Central memory CD4-positive, alpha-beta T cell (primary cell): ENCODE measurements at regions not wholly inside any gene's neighbourhood (a gene's known extent, or its start where the extent isn't known, plus 50 kb on each side); places are given as distances from the start of the nearest gene placed in this dataset.

ENCODE experiments used
- DNase-seq: peaks from one replicate; pipeline ENCODE4 v3.0.0; 2022

- no peak for DNase-seq
Observed at GRCh38 chr15:70361106-70361505, 263.4 kb upstream of the TLE3 start.

- DNase-seq: no peak
Observed at GRCh38 chr15:70358871-70359647, 261.3 kb upstream of the TLE3 start.

- no peak for DNase-seq
Observed at GRCh38 chr15:70358011-70358819, 260.5 kb upstream of the TLE3 start.

- DNase-seq: no peak
Observed at GRCh38 chr15:70357453-70357852, 259.7 kb upstream of the TLE3 start.

- DNase-seq: no peak
Observed at GRCh38 chr15:70356919-70357318, 259.2 kb upstream of the TLE3 start.

- DNase-seq: no peak
Observed at GRCh38 chr15:70356062-70356860, 258.5 kb upstream of the TLE3 start.

GRCh38 chr15:70355275-70355795 is 257.6 kb upstream of the TLE3 start:
- DNase-seq: no peak

GRCh38 chr15:70354346-70354905 is 256.7 kb upstream of the TLE3 start:
- DNase-seq: no peak

- no peak for DNase-seq
Observed at GRCh38 chr15:70353606-70354345, 256.1 kb upstream of the TLE3 start.

- DNase-seq: no peak
Observed at GRCh38 chr15:70351941-70352774, 254.4 kb upstream of the TLE3 start.

- DNase-seq: no peak
Observed at GRCh38 chr15:70351391-70351790, 253.7 kb upstream of the TLE3 start.

- no peak for DNase-seq
Observed at GRCh38 chr15:70348581-70349344, 251.0 kb upstream of the TLE3 start.

- no peak for DNase-seq
Observed at GRCh38 chr15:70348226-70348543, 250.5 kb upstream of the TLE3 start.

- no peak for DNase-seq
Observed at GRCh38 chr15:70347321-70348225, 249.9 kb upstream of the TLE3 start.

GRCh38 chr15:70345251-70346019 is 247.7 kb upstream of the TLE3 start:
- no peak for DNase-seq

GRCh38 chr15:70344666-70345065 is 246.9 kb upstream of the TLE3 start:
- DNase-seq: no peak

GRCh38 chr15:70343961-70344621 is 246.4 kb upstream of the TLE3 start:
- DNase-seq: no peak
